Neutrophil (primary cell): ENCODE measurements at regions not wholly inside any gene's neighbourhood (a gene's known extent, or its start where the extent isn't known, plus 50 kb on each side); places are given as distances from the start of the nearest gene placed in this dataset.

Experiments
- H3K27ac ChIP-seq: fragments of 200-600 bp; sonication (generic); 2 replicates; pipeline ENCODE4 v1.5.1; 2016; ENCODE audit warnings: mild to moderate bottlenecking, moderate library complexity
- H3K27me3 ChIP-seq: fragments of 200-600 bp; sonication (generic); 2 replicates; pipeline ENCODE4 v1.6.0; 2016; ENCODE audit warnings: mild to moderate bottlenecking
- H3K36me3 ChIP-seq: fragments of 200-600 bp; sonication (generic); 2 replicates; pipeline ENCODE4 v1.5.1; 2017
- H3K4me1 ChIP-seq, 2 experiments: fragments of 200-600 bp in 1 of 2; sonication (generic) in 1 of 2; 1 replicate in 1 of 2; 2 replicates in 1 of 2; pipeline versions ENCODE4 v1.5.1 to v1.6.1; 2013 to 2016; ENCODE audit warnings: low read depth in 1 of 2, low read length in 1 of 2, mild to moderate bottlenecking in 1 of 2, moderate library complexity in 1 of 2; ENCODE audit not compliant: control insufficient read depth in 1 of 2, insufficient read depth in 1 of 2
- H3K4me3 ChIP-seq, 2 experiments: fragments of 200-600 bp in 1 of 2; sonication (generic) in 1 of 2; 1 replicate in 1 of 2; 2 replicates in 1 of 2; pipeline ENCODE4 v1.5.1; 2013 to 2016; ENCODE audit warnings: low read depth in 1 of 2, low read length in 1 of 2, mild to moderate bottlenecking in 1 of 2, moderate library complexity in 1 of 2
- H3K9me3 ChIP-seq: fragments of 200-600 bp; sonication (generic); 2 replicates; pipeline ENCODE4 v1.5.1; 2016
- TF ChIP-seq, protein P1 (sequence below): fragments of 200-600 bp; sonication (generic); IDR thresholded peaks from 2 replicates; pipeline ENCODE4 v1.5.1; 2016; ENCODE audit warnings: antibody characterized with exemption

- no peaks in the 10 kb centered on the region for H3K9me3 ChIP-seq
- no peak overlapping the region for H3K27ac ChIP-seq
- H3K27me3 ChIP-seq: no peaks in the 10 kb centered on the region
Observed at GRCh38 chr9:29750062-29750461, 2176.8 kb upstream of the C9orf72 start.

DNA sequence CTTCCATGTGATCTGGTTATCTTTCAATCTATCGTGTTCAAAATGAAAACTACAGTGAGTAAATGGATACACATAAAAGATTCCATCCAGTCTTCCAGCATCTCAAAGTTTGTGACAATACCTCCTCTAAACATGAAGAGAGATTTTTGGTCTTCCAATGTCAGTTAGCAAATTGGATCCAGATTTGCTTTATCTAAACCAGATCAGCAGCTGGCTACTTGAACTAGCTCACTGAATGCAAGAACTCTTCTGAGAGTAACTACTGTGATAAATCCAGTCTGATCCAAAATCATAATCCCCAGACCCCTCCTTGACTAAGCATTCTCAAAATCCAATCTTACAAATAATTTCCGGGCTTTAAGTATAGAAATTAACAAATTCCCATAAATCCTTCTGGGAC, 2177.9 kb upstream of the C9orf72 start:
- Histone ChIP-seq H3K36me3 (no peaks in the 10 kb centered on the region), H3K4me1 (no peaks in the 10 kb centered on the region), H3K9me3 (no peaks in the 10 kb centered on the region), H3K27ac (no peak overlapping the region), H3K27me3 (no peaks in the 10 kb centered on the region), H3K4me3 (no peak overlapping the region)
- TF ChIP-seq, protein P1, sequence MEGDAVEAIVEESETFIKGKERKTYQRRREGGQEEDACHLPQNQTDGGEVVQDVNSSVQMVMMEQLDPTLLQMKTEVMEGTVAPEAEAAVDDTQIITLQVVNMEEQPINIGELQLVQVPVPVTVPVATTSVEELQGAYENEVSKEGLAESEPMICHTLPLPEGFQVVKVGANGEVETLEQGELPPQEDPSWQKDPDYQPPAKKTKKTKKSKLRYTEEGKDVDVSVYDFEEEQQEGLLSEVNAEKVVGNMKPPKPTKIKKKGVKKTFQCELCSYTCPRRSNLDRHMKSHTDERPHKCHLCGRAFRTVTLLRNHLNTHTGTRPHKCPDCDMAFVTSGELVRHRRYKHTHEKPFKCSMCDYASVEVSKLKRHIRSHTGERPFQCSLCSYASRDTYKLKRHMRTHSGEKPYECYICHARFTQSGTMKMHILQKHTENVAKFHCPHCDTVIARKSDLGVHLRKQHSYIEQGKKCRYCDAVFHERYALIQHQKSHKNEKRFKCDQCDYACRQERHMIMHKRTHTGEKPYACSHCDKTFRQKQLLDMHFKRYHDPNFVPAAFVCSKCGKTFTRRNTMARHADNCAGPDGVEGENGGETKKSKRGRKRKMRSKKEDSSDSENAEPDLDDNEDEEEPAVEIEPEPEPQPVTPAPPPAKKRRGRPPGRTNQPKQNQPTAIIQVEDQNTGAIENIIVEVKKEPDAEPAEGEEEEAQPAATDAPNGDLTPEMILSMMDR: no peak

More at GRCh38 chr9:29750062-29750461, 2176.8 kb upstream of the C9orf72 start:
- TF ChIP-seq, protein P1: no peak
- Histone ChIP-seq H3K4me3 (no peak overlapping the region), H3K36me3 (no peaks in the 10 kb centered on the region), H3K4me1 (no peaks in the 10 kb centered on the region)

GRCh38 chr9:29753638-29754037, 2180.4 kb upstream of the C9orf72 start:
- Histone ChIP-seq H3K4me1 (no peaks in the 10 kb centered on the region), H3K4me3 (no peak overlapping the region), H3K27me3 (no peaks in the 10 kb centered on the region), H3K9me3 (no peaks in the 10 kb centered on the region), H3K27ac (no peak overlapping the region), H3K36me3 (no peaks in the 10 kb centered on the region)
- TF ChIP-seq, protein P1: no peak

- Histone ChIP-seq H3K4me1 (no peaks in the 10 kb centered on the region), H3K36me3 (no peaks in the 10 kb centered on the region), H3K4me3 (no peak overlapping the region), H3K27ac (no peak overlapping the region), H3K27me3 (no peaks in the 10 kb centered on the region), H3K9me3 (no peaks in the 10 kb centered on the region)
- TF ChIP-seq, protein P1: no peak
Observed at GRCh38 chr9:29769019-29769418, 2195.7 kb upstream of the C9orf72 start.

GRCh38 chr9:29773676-29774075, 2200.4 kb upstream of the C9orf72 start:
- no peak overlapping the region for H3K4me3 ChIP-seq
- H3K36me3 ChIP-seq: no peaks in the 10 kb centered on the region
- no peaks in the 10 kb centered on the region for H3K27me3 ChIP-seq
- H3K4me1 ChIP-seq: no peaks in the 10 kb centered on the region
- TF ChIP-seq, protein P1: no peak
- no peaks in the 10 kb centered on the region for H3K9me3 ChIP-seq
- no peak overlapping the region for H3K27ac ChIP-seq

GRCh38 chr9:29775491-29775890, 2202.2 kb upstream of the C9orf72 start:
- H3K27ac ChIP-seq: no peak overlapping the region
- H3K9me3 ChIP-seq: no peaks in the 10 kb centered on the region
- TF ChIP-seq, protein P1: no peak
- no peaks in the 10 kb centered on the region for H3K4me1 ChIP-seq
- H3K36me3 ChIP-seq: no peaks in the 10 kb centered on the region
- no peak overlapping the region for H3K4me3 ChIP-seq
- H3K27me3 ChIP-seq: no peaks in the 10 kb centered on the region
